GM19035 (cell line): ENCODE measurements at regions not wholly inside any gene's neighbourhood (a gene's known extent, or its start where the extent isn't known, plus 50 kb on each side); places are given as distances from the start of the nearest gene placed in this dataset.
"Not testable (repeated sequence)": the region's sequence is repeated elsewhere in the genome, so short reads cannot be mapped to it uniquely, and the experiment has no call there.

Source experiments
- ATAC-seq: cut with Tn5 transposase; IDR thresholded peaks from one replicate; pipeline ENCODE4 v1.9.1; 2021; ENCODE audit not compliant: unreplicated experiment

GRCh38 chr13:80180740-80181355 lies 160.1 kb downstream of the SPRY2 start:
- no peak for ATAC-seq

GRCh38 chr13:80177327-80177726 lies 163.6 kb downstream of the SPRY2 start:
- no peak for ATAC-seq

GRCh38 chr13:80173224-80173623 lies 167.7 kb downstream of the SPRY2 start:
- ATAC-seq, result no peak

- ATAC-seq, result no peak
These were observed 169.8 kb downstream of the SPRY2 start for GRCh38 chr13:80171096-80171495.

- no peak for ATAC-seq
These were observed 172.7 kb downstream of the SPRY2 start for GRCh38 chr13:80168089-80168850.

- ATAC-seq, result no peak
These were observed 174.6 kb downstream of the SPRY2 start for GRCh38 chr13:80166352-80166751.

- ATAC-seq, result no peak
These were observed 176.5 kb downstream of the SPRY2 start for GRCh38 chr13:80164462-80164861.

GRCh38 chr13:80161896-80162295 lies 179.0 kb downstream of the SPRY2 start:
- ATAC-seq, result no peak

- ATAC-seq, result no peak
These were observed 179.7 kb downstream of the SPRY2 start for GRCh38 chr13:80161219-80161618.

GRCh38 chr13:80160110-80160509 lies 180.8 kb downstream of the SPRY2 start:
- ATAC-seq, result no peak

- ATAC-seq, result no peak
These were observed 183.5 kb downstream of the SPRY2 start for GRCh38 chr13:80157261-80157932.

- not testable (repeated sequence) for ATAC-seq
These were observed 188.8 kb downstream of the SPRY2 start for GRCh38 chr13:80152142-80152541.

- ATAC-seq, result no peak
These were observed 189.9 kb downstream of the SPRY2 start for GRCh38 chr13:80151016-80151415.

- no peak for ATAC-seq
These were observed 191.2 kb downstream of the SPRY2 start for GRCh38 chr13:80149736-80150135.

GRCh38 chr13:80145171-80145690 lies 195.7 kb downstream of the SPRY2 start:
- no peak for ATAC-seq

- ATAC-seq, result no peak
These were observed 196.4 kb downstream of the SPRY2 start for GRCh38 chr13:80144493-80144892.

- ATAC-seq, result no peak
These were observed 199.6 kb downstream of the SPRY2 start for GRCh38 chr13:80141123-80141849.

- ATAC-seq, result no peak
These were observed 200.2 kb downstream of the SPRY2 start for GRCh38 chr13:80140685-80141084.

GRCh38 chr13:80139196-80139595 lies 201.7 kb downstream of the SPRY2 start:
- ATAC-seq, result no peak

- no peak for ATAC-seq
These were observed 202.9 kb downstream of the SPRY2 start for GRCh38 chr13:80137994-80138393.

GRCh38 chr13:80134346-80134745 lies 206.6 kb downstream of the SPRY2 start:
- ATAC-seq, result no peak
